Spinal cord (tissue), 9 donors: ENCODE measurements at regions not wholly inside any gene's neighbourhood (a gene's known extent, or its start where the extent isn't known, plus 50 kb on each side); places are given as distances from the start of the nearest gene placed in this dataset.

ENCODE experiments used
- DNase-seq, 6 donors: peaks; one replicate each; pipeline versions ENCODE4 v3.0.0 to v3.0.0-alpha.2; 2013 to 2015; ENCODE audit warnings: low spot score in 6 of 6, low read depth in 4 of 6
- H3K27ac ChIP-seq: one replicate; pipeline ENCODE4 v1.5.1; 2013; ENCODE audit warnings: low read depth, low read length, control low read depth
- H3K27me3 ChIP-seq: one replicate; pipeline ENCODE4 v1.6.1; 2013; ENCODE audit warnings: low read length; ENCODE audit not compliant: control insufficient read depth, insufficient read depth
- H3K36me3 ChIP-seq: one replicate; pipeline ENCODE4 v1.6.1; 2013; ENCODE audit warnings: low read length; ENCODE audit not compliant: control insufficient read depth, insufficient read depth
- H3K4me1 ChIP-seq: one replicate; pipeline ENCODE4 v1.6.1; 2013; ENCODE audit warnings: low read length; ENCODE audit not compliant: control insufficient read depth, insufficient read depth
- H3K4me3 ChIP-seq: one replicate; pipeline ENCODE4 v1.5.1; 2013; ENCODE audit warnings: low read depth, low read length, control low read depth
- H3K9me3 ChIP-seq: one replicate; pipeline ENCODE4 v1.6.1; 2013; ENCODE audit warnings: low read length; ENCODE audit not compliant: control insufficient read depth, insufficient read depth
- WGBS: methylation state at CpG from one replicate; pipeline ENCODE4 v1.1.5; 2013; ENCODE audit warnings: missing lambda C conversion rate; ENCODE audit not compliant: insufficient coverage; 5-methylcytosine and 5-hydroxymethylcytosine counted together
- donor health status: healthy.

- Histone ChIP-seq H3K4me3 (no peak overlapping the region), H3K4me1 (no peaks in the 10 kb centered on the region), H3K9me3 (no peaks in the 10 kb centered on the region), H3K27ac (no peak overlapping the region), H3K36me3 (no peaks in the 10 kb centered on the region), H3K27me3 (no peaks in the 10 kb centered on the region)
- no peak for DNase-seq
- WGBS: 100% methylated on average over 2 of the region's 6 CpGs
Observed at GRCh38 chr4:120636120-120636630, 286.4 kb downstream of the PRDM5 start.

GRCh38 chr4:120633810-120634209, 288.7 kb downstream of the PRDM5 start:
- H3K4me1 ChIP-seq: no peaks in the 10 kb centered on the region
- no peak for DNase-seq
- H3K36me3 ChIP-seq: no peaks in the 10 kb centered on the region
- H3K9me3 ChIP-seq: no peaks in the 10 kb centered on the region
- H3K27ac ChIP-seq: no peak overlapping the region
- no peaks in the 10 kb centered on the region for H3K27me3 ChIP-seq
- no peak overlapping the region for H3K4me3 ChIP-seq

- no peak overlapping the region for H3K4me3 ChIP-seq
- H3K27ac ChIP-seq: no peak overlapping the region
- H3K36me3 ChIP-seq: no peaks in the 10 kb centered on the region
- H3K9me3 ChIP-seq: peaks cover 2% of the 10 kb centered on the region
- H3K4me1 ChIP-seq: no peaks in the 10 kb centered on the region
- no peaks in the 10 kb centered on the region for H3K27me3 ChIP-seq
- no CpG with 5 or more reads among the region's 1 CpG for WGBS
- DNase-seq: no peak
Observed at GRCh38 chr4:120630427-120630826, 292.1 kb downstream of the PRDM5 start.

- no peaks in the 10 kb centered on the region for H3K27me3 ChIP-seq
- H3K9me3 ChIP-seq: peaks cover 2% of the 10 kb centered on the region
- no peaks in the 10 kb centered on the region for H3K4me1 ChIP-seq
- no peak for DNase-seq
- H3K27ac ChIP-seq: no peak overlapping the region
- no CpG with 5 or more reads among the region's 3 CpGs for WGBS
- no peaks in the 10 kb centered on the region for H3K36me3 ChIP-seq
- no peak overlapping the region for H3K4me3 ChIP-seq
Observed at GRCh38 chr4:120629546-120630108, 292.9 kb downstream of the PRDM5 start.

- H3K27ac ChIP-seq: no peak overlapping the region
- peaks cover 2% of the 10 kb centered on the region for H3K9me3 ChIP-seq
- no peak overlapping the region for H3K4me3 ChIP-seq
- H3K36me3 ChIP-seq: no peaks in the 10 kb centered on the region
- H3K4me1 ChIP-seq: no peaks in the 10 kb centered on the region
- H3K27me3 ChIP-seq: no peaks in the 10 kb centered on the region
- DNase-seq: peak in 1 of 6 donors; percentile 68
Observed at GRCh38 chr4:120622601-120623000, 299.9 kb downstream of the PRDM5 start.

- no peaks in the 10 kb centered on the region for H3K9me3 ChIP-seq
- no peaks in the 10 kb centered on the region for H3K4me1 ChIP-seq
- no peaks in the 10 kb centered on the region for H3K27me3 ChIP-seq
- H3K36me3 ChIP-seq: no peaks in the 10 kb centered on the region
- no peak overlapping the region for H3K4me3 ChIP-seq
- H3K27ac ChIP-seq: no peak overlapping the region
- DNase-seq: no peak
Observed at GRCh38 chr4:120617171-120617570, 305.4 kb downstream of the PRDM5 start.

- Histone ChIP-seq H3K9me3 (no peaks in the 10 kb centered on the region), H3K36me3 (no peaks in the 10 kb centered on the region), H3K4me1 (no peaks in the 10 kb centered on the region), H3K27ac (no peak overlapping the region), H3K4me3 (no peak overlapping the region), H3K27me3 (no peaks in the 10 kb centered on the region)
- DNase-seq: no peak
- no CpG with 5 or more reads among the region's 1 CpG for WGBS
Observed at GRCh38 chr4:120616041-120616440, 306.5 kb downstream of the PRDM5 start.

GRCh38 chr4:120613778-120614177, 308.7 kb downstream of the PRDM5 start:
- H3K9me3 ChIP-seq: no peaks in the 10 kb centered on the region
- H3K27ac ChIP-seq: no peak overlapping the region
- no peaks in the 10 kb centered on the region for H3K36me3 ChIP-seq
- no peak for DNase-seq
- no CpG with 5 or more reads among the region's 1 CpG for WGBS
- no peak overlapping the region for H3K4me3 ChIP-seq
- no peaks in the 10 kb centered on the region for H3K27me3 ChIP-seq
- H3K4me1 ChIP-seq: no peaks in the 10 kb centered on the region

- no peaks in the 10 kb centered on the region for H3K4me1 ChIP-seq
- H3K9me3 ChIP-seq: no peaks in the 10 kb centered on the region
- no peaks in the 10 kb centered on the region for H3K36me3 ChIP-seq
- no peak for DNase-seq
- H3K27ac ChIP-seq: no peak overlapping the region
- no peaks in the 10 kb centered on the region for H3K27me3 ChIP-seq
- no peak overlapping the region for H3K4me3 ChIP-seq
- no CpG with 5 or more reads among the region's 1 CpG for WGBS
Observed at GRCh38 chr4:120611092-120611491, 311.4 kb downstream of the PRDM5 start.

GRCh38 chr4:120591038-120591437, 331.5 kb downstream of the PRDM5 start:
- no peaks in the 10 kb centered on the region for H3K4me1 ChIP-seq
- no peak overlapping the region for H3K4me3 ChIP-seq
- DNase-seq: no peak
- no peak overlapping the region for H3K27ac ChIP-seq
- no peaks in the 10 kb centered on the region for H3K36me3 ChIP-seq
- no peaks in the 10 kb centered on the region for H3K27me3 ChIP-seq
- H3K9me3 ChIP-seq: no peaks in the 10 kb centered on the region
- WGBS: 75% methylated on average over 2 of the region's 2 CpGs
